ENCODE measurements at regions not wholly inside any gene's neighbourhood (a gene's known extent, or its start where the extent isn't known, plus 50 kb on each side); places are given as distances from the start of the nearest gene placed in this dataset.

GRCh38 chr6:15843226-15843625 lies 180.4 kb upstream of the DTNBP1 start:
- Histone ChIP-seq H3K4me2 (replicated peaks; ENCODE audit: extremely low read depth, low read length, poor library complexity, severe bottlenecking) (no peak overlapping the region), H3K9ac (ENCODE audit: insufficient read depth, low read length, poor library complexity, severe bottlenecking) (no peak overlapping the region), H3K79me2 (ENCODE audit: insufficient read depth, low read length) (no peaks in the 10 kb centered on the region), H3K9me3 (replicated peaks in 1 of 2; ENCODE audit: control insufficient read depth in 1 of 2, insufficient read depth in 1 of 2, low read length in 2 of 2) (no peaks in the 10 kb centered on the region), H3K36me3 (replicated peaks in 1 of 2; ENCODE audit: control insufficient read depth in 1 of 2, insufficient read depth in 2 of 2, low read length in 2 of 2) (no peaks in the 10 kb centered on the region), H2AFZ (ENCODE audit: insufficient read depth, low read depth, low read length, poor library complexity, severe bottlenecking) (no peak overlapping the region), H3K27me3 (ENCODE audit: control insufficient read depth in 2 of 2, insufficient read depth in 2 of 2, low read length in 2 of 2) (no peaks in the 10 kb centered on the region), H3K27ac (ENCODE audit: low read depth in 1 of 2, low read length in 2 of 2) (no peak overlapping the region), H4K20me1 (ENCODE audit: insufficient read depth, low read length) (no peaks in the 10 kb centered on the region), H3K4me1 (ENCODE audit: control insufficient read depth in 1 of 2, insufficient read depth in 2 of 2, low read length in 2 of 2) (no peaks in the 10 kb centered on the region), H3K4me3 (replicated peaks in 1 of 3; ENCODE audit: low read depth in 2 of 3, low read length in 3 of 3) (no peak overlapping the region)
- WGBS (ENCODE audit: insufficient coverage): 96% methylated on average over 2 of the region's 4 CpGs
- Mint-ChIP-seq H3K27me3 (ENCODE audit: low read depth in 3 of 3) (peaks cover 0 to 5% (median 0%) of the 10 kb centered on the region in 3 donors), H3K4me1 (no peaks in the 10 kb centered on the region), H3K9me3 (no peaks in the 10 kb centered on the region), H3K36me3 (no peaks in the 10 kb centered on the region), H3K4me3 (no peak overlapping the region), H3K27ac (no peak overlapping the region)
- no peak for DNase-seq
- intact Hi-C loops (cut with micrococcal nuclease): no loop called here
- TF ChIP-seq CTCF (IDR thresholded peaks at IDR 0.05): no peak

GRCh38 chr6:15842727-15843117 lies 179.9 kb upstream of the DTNBP1 start:
- intact Hi-C loops (cut with micrococcal nuclease): no loop called here
- Histone ChIP-seq H3K27ac (ENCODE audit: low read depth in 1 of 2, low read length in 2 of 2) (no peak overlapping the region), H2AFZ (ENCODE audit: insufficient read depth, low read depth, low read length, poor library complexity, severe bottlenecking) (no peak overlapping the region), H4K20me1 (ENCODE audit: insufficient read depth, low read length) (no peaks in the 10 kb centered on the region), H3K9me3 (replicated peaks in 1 of 2; ENCODE audit: control insufficient read depth in 1 of 2, insufficient read depth in 1 of 2, low read length in 2 of 2) (no peaks in the 10 kb centered on the region), H3K27me3 (ENCODE audit: control insufficient read depth in 2 of 2, insufficient read depth in 2 of 2, low read length in 2 of 2) (no peaks in the 10 kb centered on the region), H3K36me3 (replicated peaks in 1 of 2; ENCODE audit: control insufficient read depth in 1 of 2, insufficient read depth in 2 of 2, low read length in 2 of 2) (no peaks in the 10 kb centered on the region), H3K79me2 (ENCODE audit: insufficient read depth, low read length) (no peaks in the 10 kb centered on the region), H3K4me2 (replicated peaks; ENCODE audit: extremely low read depth, low read length, poor library complexity, severe bottlenecking) (no peak overlapping the region), H3K4me1 (ENCODE audit: control insufficient read depth in 1 of 2, insufficient read depth in 2 of 2, low read length in 2 of 2) (no peaks in the 10 kb centered on the region), H3K9ac (ENCODE audit: insufficient read depth, low read length, poor library complexity, severe bottlenecking) (no peak overlapping the region), H3K4me3 (replicated peaks in 1 of 3; ENCODE audit: low read depth in 2 of 3, low read length in 3 of 3) (no peak overlapping the region)
- WGBS (ENCODE audit: insufficient coverage): no CpG with 5 or more reads among the region's 3 CpGs
- no peaks in the 10 kb centered on the region for H3K9me3 Mint-ChIP-seq
- H3K4me1 Mint-ChIP-seq: no peaks in the 10 kb centered on the region
- no peak overlapping the region for H3K27ac Mint-ChIP-seq
- TF ChIP-seq CTCF (IDR thresholded peaks at IDR 0.05): no peak
- no peak for DNase-seq
- peaks cover 0 to 5% (median 0%) of the 10 kb centered on the region in 3 donors for H3K27me3 Mint-ChIP-seq (ENCODE audit: low read depth in 3 of 3)
- H3K36me3 Mint-ChIP-seq: no peaks in the 10 kb centered on the region
- no peak overlapping the region for H3K4me3 Mint-ChIP-seq

Measured in CD14-positive monocyte (primary cell).